ENCODE measurements at regions not wholly inside any gene's neighbourhood (a gene's known extent, or its start where the extent isn't known, plus 50 kb on each side); places are given as distances from the start of the nearest gene placed in this dataset.

- Histone ChIP-seq H3K27ac (ENCODE audit: low read depth, low read length) (no peak overlapping the region), H3K9me3 (ENCODE audit: control insufficient read depth in 1 of 2, low read length in 2 of 2) (no peaks in the 10 kb centered on the region), H3K4me1 (ENCODE audit: insufficient read depth, low read length) (no peaks in the 10 kb centered on the region), H3K36me3 (ENCODE audit: insufficient read depth, low read length) (no peaks in the 10 kb centered on the region), H3K27me3 (ENCODE audit: insufficient read depth, low read length) (no peaks in the 10 kb centered on the region), H3K4me3 (ENCODE audit: low read length in 2 of 2) (no peak overlapping the region)
- CTCF ChIA-PET (ENCODE audit: partially characterized antibody) = no interaction called here
- H3K27me3 Mint-ChIP-seq = peaks cover 0 to 1% of the 10 kb centered on the region in 2 donors
- intact Hi-C loops (cut with micrococcal nuclease) = no loop called here
- no peaks in the 10 kb centered on the region for H3K4me1 Mint-ChIP-seq
- no peak overlapping the region for H3K4me3 Mint-ChIP-seq
- H3K36me3 Mint-ChIP-seq = no peaks in the 10 kb centered on the region
- POLR2A ChIA-PET (ENCODE audit: partially characterized antibody) = no interaction called here
- no peak overlapping the region for H3K27ac Mint-ChIP-seq
- no peak for DNase-seq
- H3K9me3 Mint-ChIP-seq = peaks cover 0 to 5% (median 2%) of the 10 kb centered on the region in 8 donors
These were observed 823.6 kb downstream of the MAFB start for GRCh38 chr20:39865446-39865845.

GRCh38 chr20:39862470-39862891 is 826.6 kb downstream of the MAFB start:
- no peaks in the 10 kb centered on the region for H3K4me1 Mint-ChIP-seq
- H3K36me3 Mint-ChIP-seq = no peaks in the 10 kb centered on the region
- H3K36me3 ChIP-seq (ENCODE audit: insufficient read depth, low read length) = no peaks in the 10 kb centered on the region
- ChIA-PET CTCF (ENCODE audit: partially characterized antibody) (no interaction called here), POLR2A (ENCODE audit: partially characterized antibody) (no interaction called here)
- H3K4me1 ChIP-seq (ENCODE audit: insufficient read depth, low read length) = no peaks in the 10 kb centered on the region
- H3K27me3 Mint-ChIP-seq = peaks cover 0 to 1% of the 10 kb centered on the region in 2 donors
- H3K4me3 Mint-ChIP-seq = no peak overlapping the region
- H3K9me3 ChIP-seq (ENCODE audit: control insufficient read depth in 1 of 2, low read length in 2 of 2) = no peaks in the 10 kb centered on the region
- DNase-seq = no peak
- intact Hi-C loops (cut with micrococcal nuclease) = no loop called here
- H3K4me3 ChIP-seq (ENCODE audit: low read length in 2 of 2) = no peak overlapping the region
- H3K27me3 ChIP-seq (ENCODE audit: insufficient read depth, low read length) = no peaks in the 10 kb centered on the region
- H3K27ac ChIP-seq (ENCODE audit: low read depth, low read length) = no peak overlapping the region
- H3K9me3 Mint-ChIP-seq = peaks cover 0 to 8% (median 3%) of the 10 kb centered on the region in 8 donors
- H3K27ac Mint-ChIP-seq = no peak overlapping the region

GRCh38 chr20:39861381-39861780 is 827.7 kb downstream of the MAFB start:
- Mint-ChIP-seq H3K36me3 (no peaks in the 10 kb centered on the region), H3K4me1 (no peaks in the 10 kb centered on the region), H3K27me3 (peaks cover 0 to 1% of the 10 kb centered on the region in 2 donors), H3K4me3 (no peak overlapping the region), H3K9me3 (peaks cover 0 to 7% (median 3%) of the 10 kb centered on the region in 8 donors), H3K27ac (no peak overlapping the region)
- no peaks in the 10 kb centered on the region for H3K27me3 ChIP-seq (ENCODE audit: insufficient read depth, low read length)
- intact Hi-C loops (cut with micrococcal nuclease) = no loop called here
- H3K27ac ChIP-seq (ENCODE audit: low read depth, low read length) = no peak overlapping the region
- ChIA-PET CTCF (ENCODE audit: partially characterized antibody) (no interaction called here), POLR2A (ENCODE audit: partially characterized antibody) (no interaction called here)
- H3K4me3 ChIP-seq (ENCODE audit: low read length in 2 of 2) = no peak overlapping the region
- no peak for DNase-seq
- H3K36me3 ChIP-seq (ENCODE audit: insufficient read depth, low read length) = no peaks in the 10 kb centered on the region
- H3K4me1 ChIP-seq (ENCODE audit: insufficient read depth, low read length) = no peaks in the 10 kb centered on the region
- no peaks in the 10 kb centered on the region for H3K9me3 ChIP-seq (ENCODE audit: control insufficient read depth in 1 of 2, low read length in 2 of 2)

GRCh38 chr20:39857835-39858234 is 831.2 kb downstream of the MAFB start:
- Histone ChIP-seq H3K36me3 (ENCODE audit: insufficient read depth, low read length) (no peaks in the 10 kb centered on the region), H3K4me3 (ENCODE audit: low read length in 2 of 2) (no peak overlapping the region), H3K27me3 (ENCODE audit: insufficient read depth, low read length) (no peaks in the 10 kb centered on the region), H3K4me1 (ENCODE audit: insufficient read depth, low read length) (no peaks in the 10 kb centered on the region), H3K27ac (ENCODE audit: low read depth, low read length) (no peak overlapping the region), H3K9me3 (ENCODE audit: control insufficient read depth in 1 of 2, low read length in 2 of 2) (no peaks in the 10 kb centered on the region)
- ChIA-PET CTCF (ENCODE audit: partially characterized antibody) (no interaction called here), POLR2A (ENCODE audit: partially characterized antibody) (no interaction called here)
- intact Hi-C loops (cut with micrococcal nuclease) = no loop called here
- Mint-ChIP-seq H3K36me3 (no peaks in the 10 kb centered on the region), H3K9me3 (peaks cover 0 to 4% (median under 1%) of the 10 kb centered on the region in 8 donors), H3K4me1 (no peaks in the 10 kb centered on the region), H3K4me3 (no peak overlapping the region), H3K27ac (no peak overlapping the region), H3K27me3 (peaks cover 0 to 3% of the 10 kb centered on the region in 2 donors)
- DNase-seq = no peak

GRCh38 chr20:39857187-39857586 is 831.8 kb downstream of the MAFB start:
- Histone ChIP-seq H3K27ac (ENCODE audit: low read depth, low read length) (no peak overlapping the region), H3K4me3 (ENCODE audit: low read length in 2 of 2) (no peak overlapping the region), H3K27me3 (ENCODE audit: insufficient read depth, low read length) (no peaks in the 10 kb centered on the region), H3K9me3 (ENCODE audit: control insufficient read depth in 1 of 2, low read length in 2 of 2) (no peaks in the 10 kb centered on the region), H3K4me1 (ENCODE audit: insufficient read depth, low read length) (no peaks in the 10 kb centered on the region), H3K36me3 (ENCODE audit: insufficient read depth, low read length) (no peaks in the 10 kb centered on the region)
- intact Hi-C loops (cut with micrococcal nuclease) = no loop called here
- no peak for DNase-seq
- Mint-ChIP-seq H3K27ac (no peak overlapping the region), H3K27me3 (peaks cover 0 to 3% of the 10 kb centered on the region in 2 donors), H3K36me3 (no peaks in the 10 kb centered on the region), H3K9me3 (peaks cover 0 to 4% (median under 1%) of the 10 kb centered on the region in 8 donors), H3K4me3 (no peak overlapping the region), H3K4me1 (no peaks in the 10 kb centered on the region)
- POLR2A ChIA-PET (ENCODE audit: partially characterized antibody) = no interaction called here
- CTCF ChIA-PET (ENCODE audit: partially characterized antibody) = no interaction called here

GRCh38 chr20:39855799-39856198 is 833.2 kb downstream of the MAFB start:
- H3K4me3 Mint-ChIP-seq = no peak overlapping the region
- no peaks in the 10 kb centered on the region for H3K4me1 ChIP-seq (ENCODE audit: insufficient read depth, low read length)
- H3K4me1 Mint-ChIP-seq = no peaks in the 10 kb centered on the region
- no peaks in the 10 kb centered on the region for H3K9me3 ChIP-seq (ENCODE audit: control insufficient read depth in 1 of 2, low read length in 2 of 2)
- no peaks in the 10 kb centered on the region for H3K36me3 Mint-ChIP-seq
- no peaks in the 10 kb centered on the region for H3K36me3 ChIP-seq (ENCODE audit: insufficient read depth, low read length)
- H3K27ac Mint-ChIP-seq = no peak overlapping the region
- H3K9me3 Mint-ChIP-seq = peaks cover 0 to 4% (median under 1%) of the 10 kb centered on the region in 8 donors
- no peaks in the 10 kb centered on the region for H3K27me3 ChIP-seq (ENCODE audit: insufficient read depth, low read length)
- DNase-seq = no peak
- peaks cover 0 to 1% of the 10 kb centered on the region in 2 donors for H3K27me3 Mint-ChIP-seq
- intact Hi-C loops (cut with micrococcal nuclease) = no loop called here
- CTCF ChIA-PET (ENCODE audit: partially characterized antibody) = no interaction called here
- POLR2A ChIA-PET (ENCODE audit: partially characterized antibody) = no interaction called here
- H3K27ac ChIP-seq (ENCODE audit: low read depth, low read length) = no peak overlapping the region
- no peak overlapping the region for H3K4me3 ChIP-seq (ENCODE audit: low read length in 2 of 2)

- no peak overlapping the region for H3K27ac Mint-ChIP-seq
- ChIA-PET POLR2A (ENCODE audit: partially characterized antibody) (no interaction called here), CTCF (ENCODE audit: partially characterized antibody) (no interaction called here)
- no peaks in the 10 kb centered on the region for H3K4me1 Mint-ChIP-seq
- intact Hi-C loops (cut with micrococcal nuclease) = no loop called here
- Histone ChIP-seq H3K27me3 (ENCODE audit: insufficient read depth, low read length) (no peaks in the 10 kb centered on the region), H3K27ac (ENCODE audit: low read depth, low read length) (no peak overlapping the region), H3K9me3 (ENCODE audit: control insufficient read depth in 1 of 2, low read length in 2 of 2) (no peaks in the 10 kb centered on the region), H3K36me3 (ENCODE audit: insufficient read depth, low read length) (no peaks in the 10 kb centered on the region), H3K4me1 (ENCODE audit: insufficient read depth, low read length) (no peaks in the 10 kb centered on the region), H3K4me3 (ENCODE audit: low read length in 2 of 2) (no peak overlapping the region)
- peaks cover 0 to 4% (median under 1%) of the 10 kb centered on the region in 8 donors for H3K9me3 Mint-ChIP-seq
- no peak overlapping the region for H3K4me3 Mint-ChIP-seq
- H3K27me3 Mint-ChIP-seq = peaks cover 0 to 1% of the 10 kb centered on the region in 2 donors
- H3K36me3 Mint-ChIP-seq = no peaks in the 10 kb centered on the region
- DNase-seq = no peak
These were observed 834.0 kb downstream of the MAFB start for GRCh38 chr20:39855056-39855455.

- CTCF ChIA-PET (ENCODE audit: partially characterized antibody) = no interaction called here
- no peak overlapping the region for H3K4me3 ChIP-seq (ENCODE audit: low read length in 2 of 2)
- POLR2A ChIA-PET (ENCODE audit: partially characterized antibody) = no interaction called here
- no peaks in the 10 kb centered on the region for H3K36me3 Mint-ChIP-seq
- no peak overlapping the region for H3K27ac Mint-ChIP-seq
- peaks cover 0 to 3% (median under 1%) of the 10 kb centered on the region in 8 donors for H3K9me3 Mint-ChIP-seq
- H3K9me3 ChIP-seq (ENCODE audit: control insufficient read depth in 1 of 2, low read length in 2 of 2) = no peaks in the 10 kb centered on the region
- H3K27me3 Mint-ChIP-seq = peaks cover 0 to 1% of the 10 kb centered on the region in 2 donors
- DNase-seq = no peak
- no peak overlapping the region for H3K27ac ChIP-seq (ENCODE audit: low read depth, low read length)
- no peaks in the 10 kb centered on the region for H3K36me3 ChIP-seq (ENCODE audit: insufficient read depth, low read length)
- no peaks in the 10 kb centered on the region for H3K27me3 ChIP-seq (ENCODE audit: insufficient read depth, low read length)
- no peaks in the 10 kb centered on the region for H3K4me1 ChIP-seq (ENCODE audit: insufficient read depth, low read length)
- H3K4me1 Mint-ChIP-seq = no peaks in the 10 kb centered on the region
- H3K4me3 Mint-ChIP-seq = no peak overlapping the region
- intact Hi-C loops (cut with micrococcal nuclease) = no loop called here
These were observed 835.4 kb downstream of the MAFB start for GRCh38 chr20:39853636-39854035.
